ENCODE measurements at regions not wholly inside any gene's neighbourhood (a gene's known extent, or its start where the extent isn't known, plus 50 kb on each side); places are given as distances from the start of the nearest gene placed in this dataset.

DNA sequence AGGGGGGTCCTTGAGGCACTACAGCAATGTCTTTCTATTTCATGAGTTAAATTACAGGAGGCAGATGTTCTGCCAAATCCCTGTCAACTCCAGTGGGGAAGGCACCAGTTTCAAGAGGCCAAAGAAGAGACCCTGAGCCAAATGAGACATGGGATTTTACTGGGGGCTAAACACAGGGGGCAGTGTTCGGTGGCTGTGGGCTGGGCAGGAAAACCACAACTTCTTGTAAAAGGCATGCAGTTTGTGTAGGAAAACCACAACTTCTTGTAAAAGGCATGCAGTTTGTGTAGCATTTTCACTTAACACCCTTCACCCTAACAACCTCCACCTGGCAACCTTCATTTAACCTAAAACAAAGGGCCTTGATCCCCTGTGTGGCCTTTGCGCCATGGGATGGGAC lies 61.0 kb downstream of the POLR2M start:
- H3K4me3 ChIP-seq (ENCODE audit: control insufficient read depth, low read depth, low read length): no peak overlapping the region
- TF ChIP-seq, protein P1, sequence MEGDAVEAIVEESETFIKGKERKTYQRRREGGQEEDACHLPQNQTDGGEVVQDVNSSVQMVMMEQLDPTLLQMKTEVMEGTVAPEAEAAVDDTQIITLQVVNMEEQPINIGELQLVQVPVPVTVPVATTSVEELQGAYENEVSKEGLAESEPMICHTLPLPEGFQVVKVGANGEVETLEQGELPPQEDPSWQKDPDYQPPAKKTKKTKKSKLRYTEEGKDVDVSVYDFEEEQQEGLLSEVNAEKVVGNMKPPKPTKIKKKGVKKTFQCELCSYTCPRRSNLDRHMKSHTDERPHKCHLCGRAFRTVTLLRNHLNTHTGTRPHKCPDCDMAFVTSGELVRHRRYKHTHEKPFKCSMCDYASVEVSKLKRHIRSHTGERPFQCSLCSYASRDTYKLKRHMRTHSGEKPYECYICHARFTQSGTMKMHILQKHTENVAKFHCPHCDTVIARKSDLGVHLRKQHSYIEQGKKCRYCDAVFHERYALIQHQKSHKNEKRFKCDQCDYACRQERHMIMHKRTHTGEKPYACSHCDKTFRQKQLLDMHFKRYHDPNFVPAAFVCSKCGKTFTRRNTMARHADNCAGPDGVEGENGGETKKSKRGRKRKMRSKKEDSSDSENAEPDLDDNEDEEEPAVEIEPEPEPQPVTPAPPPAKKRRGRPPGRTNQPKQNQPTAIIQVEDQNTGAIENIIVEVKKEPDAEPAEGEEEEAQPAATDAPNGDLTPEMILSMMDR (IDR thresholded peaks at IDR 0.05; ENCODE audit: control insufficient read depth, insufficient read depth, low read depth, low read length, missing control alignments): no peak

DNA sequence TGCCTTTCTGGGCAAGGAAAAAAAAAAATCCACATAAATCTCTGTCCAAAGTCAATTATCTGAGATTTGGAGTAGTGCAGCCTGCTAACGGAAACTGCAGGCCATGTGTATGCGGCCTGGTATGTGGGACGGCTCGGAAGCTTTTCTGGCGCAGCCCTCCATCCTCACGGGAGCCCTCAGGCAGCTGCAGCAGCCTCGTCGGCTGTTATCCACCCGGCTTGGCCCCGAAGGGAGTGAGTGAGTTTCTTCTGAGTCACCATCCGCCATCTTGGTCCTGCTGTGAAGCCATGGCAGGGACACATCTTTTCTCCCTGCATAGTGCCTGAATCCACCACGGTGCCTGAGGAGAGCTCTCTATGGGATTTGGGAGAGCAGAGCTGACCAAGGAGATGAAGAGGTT lies 62.8 kb downstream of the POLR2M start:
- DNase-seq (ENCODE audit: low read depth): peak; percentile 55

More for the DNA sequence above, 61.0 kb downstream of the POLR2M start:
- DNase-seq (ENCODE audit: low read depth): no peak

DNA sequence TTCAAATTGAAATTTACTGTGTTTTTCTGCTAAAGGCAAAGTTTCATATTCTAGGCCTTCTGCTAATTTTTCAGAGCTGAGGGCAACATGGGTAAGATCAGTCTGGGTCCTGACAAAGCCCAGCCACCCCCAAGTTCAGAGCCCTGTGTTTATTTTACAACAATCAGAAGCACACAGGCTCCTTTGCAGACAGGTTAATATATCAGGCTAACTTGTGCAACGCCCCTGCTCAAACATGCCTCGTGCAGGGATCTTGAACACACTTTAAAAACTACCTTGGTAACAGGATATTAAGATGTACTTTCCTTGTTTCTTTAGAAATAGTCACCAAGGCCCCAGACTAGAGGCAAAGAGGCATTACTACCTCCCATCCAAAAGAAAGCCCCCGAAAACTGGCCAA lies 64.0 kb downstream of the POLR2M start:
- H3K4me3 ChIP-seq (ENCODE audit: control insufficient read depth, low read depth, low read length): no peak overlapping the region
- no peak for DNase-seq (ENCODE audit: low read depth)
- TF ChIP-seq, protein P1 (IDR thresholded peaks at IDR 0.05; ENCODE audit: control insufficient read depth, insufficient read depth, low read depth, low read length, missing control alignments): no peak

More for the DNA sequence above, 62.8 kb downstream of the POLR2M start:
- no peak overlapping the region for H3K4me3 ChIP-seq (ENCODE audit: control insufficient read depth, low read depth, low read length)
- TF ChIP-seq, protein P1 (IDR thresholded peaks at IDR 0.05; ENCODE audit: control insufficient read depth, insufficient read depth, low read depth, low read length, missing control alignments): no peak

DNA sequence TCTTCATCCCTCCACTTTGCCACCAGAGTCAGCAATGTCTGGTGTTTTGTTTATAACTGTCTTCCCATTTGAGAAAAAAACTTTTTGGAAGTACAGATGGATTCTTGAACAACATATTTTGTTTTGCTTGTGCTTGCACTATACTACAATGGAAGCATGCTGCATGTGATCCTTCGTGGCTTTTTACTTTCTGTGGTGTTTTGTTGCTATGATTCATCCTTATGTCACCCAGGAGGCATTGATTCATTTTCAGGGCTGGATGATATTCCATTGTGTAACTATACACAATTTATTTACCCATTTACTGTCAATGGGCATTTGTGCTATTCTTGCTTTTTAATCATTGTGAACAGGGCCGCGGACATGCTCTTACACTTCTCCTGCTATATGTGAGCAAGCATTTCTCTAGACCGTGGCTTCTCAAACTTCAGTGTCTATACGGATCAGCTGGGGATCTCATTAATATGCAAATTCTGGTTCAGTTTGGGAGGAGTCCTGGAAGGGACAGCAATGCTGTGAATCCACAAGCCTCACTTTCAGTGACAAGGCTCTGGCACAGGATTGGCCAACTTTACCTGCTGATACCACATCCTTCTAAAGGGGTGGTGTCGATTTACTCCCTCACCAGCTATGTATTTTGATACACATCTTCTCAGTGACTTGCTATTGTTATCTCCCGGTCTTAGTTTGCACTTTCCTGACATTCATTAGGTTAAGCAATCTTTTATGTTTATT lies 65.9 kb downstream of the POLR2M start:
- no peak overlapping the region for H3K4me3 ChIP-seq (ENCODE audit: control insufficient read depth, low read depth, low read length)
- no peak for DNase-seq (ENCODE audit: low read depth)
- TF ChIP-seq, protein P1 (IDR thresholded peaks at IDR 0.05; ENCODE audit: control insufficient read depth, insufficient read depth, low read depth, low read length, missing control alignments): no peak

DNA sequence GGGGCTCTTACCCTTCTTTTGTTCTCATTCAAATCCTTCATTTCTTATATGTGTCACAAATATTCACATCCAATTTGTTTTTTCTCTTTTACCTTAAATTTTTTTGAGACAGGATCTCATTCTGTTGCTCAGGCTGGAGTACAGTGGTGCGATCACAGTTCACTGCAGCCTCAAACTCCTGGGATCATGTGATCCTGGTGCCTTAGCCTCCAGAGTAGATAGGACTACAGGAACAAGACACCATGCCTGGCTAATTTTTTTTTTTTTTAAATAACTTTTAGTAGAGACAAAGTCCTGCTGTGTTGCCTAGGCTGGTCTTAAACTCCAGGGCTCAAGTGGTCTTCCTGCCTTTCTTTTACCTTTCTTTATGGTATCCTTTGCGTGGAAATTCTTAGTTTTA lies 66.5 kb downstream of the POLR2M start:
- DNase-seq (ENCODE audit: low read depth): no peak
- no peak overlapping the region for H3K4me3 ChIP-seq (ENCODE audit: control insufficient read depth, low read depth, low read length)
- TF ChIP-seq, protein P1 (IDR thresholded peaks at IDR 0.05; ENCODE audit: control insufficient read depth, insufficient read depth, low read depth, low read length, missing control alignments): no peak

DNA sequence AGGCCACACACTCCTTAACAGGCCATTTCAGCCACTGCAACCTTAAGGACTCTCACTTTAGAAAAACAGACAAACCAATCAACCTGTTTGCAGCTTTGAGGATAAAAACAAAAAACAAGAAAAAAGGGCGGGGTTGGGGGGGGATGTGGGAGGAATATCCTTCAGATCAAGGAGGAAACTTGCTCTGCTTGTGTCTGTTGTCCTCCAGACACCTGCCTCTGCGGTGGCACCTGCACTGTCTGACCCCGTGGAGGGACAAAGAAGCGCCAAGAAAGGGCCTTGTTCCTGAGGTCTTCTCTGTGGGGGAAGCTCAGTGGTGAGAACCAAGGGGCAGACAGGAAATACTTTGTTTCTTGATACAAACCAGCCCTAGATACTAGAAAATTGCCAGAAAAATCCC lies 70.5 kb downstream of the POLR2M start:
- no peak overlapping the region for H3K4me3 ChIP-seq (ENCODE audit: control insufficient read depth, low read depth, low read length)
- TF ChIP-seq, protein P1 (IDR thresholded peaks at IDR 0.05; ENCODE audit: control insufficient read depth, insufficient read depth, low read depth, low read length, missing control alignments): no peak
- no peak for DNase-seq (ENCODE audit: low read depth)
